ENCODE measurements at regions not wholly inside any gene's neighbourhood (a gene's known extent, or its start where the extent isn't known, plus 50 kb on each side); places are given as distances from the start of the nearest gene placed in this dataset.

DNA sequence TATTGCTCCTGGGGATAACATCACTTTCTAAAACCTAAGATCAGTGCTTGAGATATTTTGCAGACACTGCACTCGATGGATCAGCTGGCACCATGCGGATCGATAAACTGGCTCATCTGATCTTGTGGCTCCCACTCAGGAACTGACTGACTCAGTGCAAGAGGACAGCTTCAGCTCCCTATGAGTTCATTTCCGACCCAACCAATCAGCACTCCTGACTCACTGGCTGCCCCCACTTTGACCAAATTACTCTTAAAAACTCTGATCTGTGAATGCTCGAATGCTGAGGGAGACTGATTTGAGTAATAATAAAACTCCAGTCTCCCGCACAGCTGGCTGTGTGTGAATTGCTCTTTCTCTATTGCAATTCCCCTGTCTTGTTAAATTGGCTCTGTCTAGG, 110.1 kb downstream of the ANAPC4 start:
- DNase-seq (ENCODE audit: low spot score in 2 of 2) = no peak
- Histone ChIP-seq H3K4me1 (no peaks in the 10 kb centered on the region), H3K27ac (no peak overlapping the region), H3K4me3 (no peak overlapping the region), H3K36me3 (no peaks in the 10 kb centered on the region), H3K27me3 (no peaks in the 10 kb centered on the region), H3K9me3 (peaks cover 6 to 7% of the 10 kb centered on the region in 2 donors)
- TF ChIP-seq, protein P1, sequence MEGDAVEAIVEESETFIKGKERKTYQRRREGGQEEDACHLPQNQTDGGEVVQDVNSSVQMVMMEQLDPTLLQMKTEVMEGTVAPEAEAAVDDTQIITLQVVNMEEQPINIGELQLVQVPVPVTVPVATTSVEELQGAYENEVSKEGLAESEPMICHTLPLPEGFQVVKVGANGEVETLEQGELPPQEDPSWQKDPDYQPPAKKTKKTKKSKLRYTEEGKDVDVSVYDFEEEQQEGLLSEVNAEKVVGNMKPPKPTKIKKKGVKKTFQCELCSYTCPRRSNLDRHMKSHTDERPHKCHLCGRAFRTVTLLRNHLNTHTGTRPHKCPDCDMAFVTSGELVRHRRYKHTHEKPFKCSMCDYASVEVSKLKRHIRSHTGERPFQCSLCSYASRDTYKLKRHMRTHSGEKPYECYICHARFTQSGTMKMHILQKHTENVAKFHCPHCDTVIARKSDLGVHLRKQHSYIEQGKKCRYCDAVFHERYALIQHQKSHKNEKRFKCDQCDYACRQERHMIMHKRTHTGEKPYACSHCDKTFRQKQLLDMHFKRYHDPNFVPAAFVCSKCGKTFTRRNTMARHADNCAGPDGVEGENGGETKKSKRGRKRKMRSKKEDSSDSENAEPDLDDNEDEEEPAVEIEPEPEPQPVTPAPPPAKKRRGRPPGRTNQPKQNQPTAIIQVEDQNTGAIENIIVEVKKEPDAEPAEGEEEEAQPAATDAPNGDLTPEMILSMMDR (IDR thresholded peaks at IDR 0.05) = no peak
- intact Hi-C loops (cut with DNase I) = no loop called here

DNA sequence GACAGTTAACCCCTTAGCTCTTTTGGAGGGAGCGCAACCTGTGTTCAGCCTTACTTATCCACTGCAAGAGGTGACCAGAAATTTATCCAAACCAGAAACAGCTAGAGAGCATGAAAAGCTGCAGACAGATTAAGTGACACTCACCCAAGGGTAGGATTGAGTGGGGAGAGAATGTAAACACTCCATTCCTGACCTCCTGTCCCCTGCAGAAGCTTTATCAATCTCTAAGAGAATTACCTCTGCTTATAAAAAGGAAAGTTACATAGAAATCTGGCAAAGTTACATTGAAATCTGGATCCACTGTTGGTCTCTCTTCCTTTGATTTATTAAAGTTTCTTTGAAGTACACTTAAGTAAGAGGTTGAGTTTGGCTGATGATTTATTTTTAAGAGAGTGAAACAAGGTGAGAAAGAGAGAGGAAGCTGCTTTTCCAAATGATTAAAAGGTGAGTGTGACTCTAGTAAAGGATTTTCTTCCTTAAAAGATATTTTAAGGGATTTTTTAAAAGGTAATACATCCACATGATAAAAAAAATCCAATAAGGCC, 112.3 kb downstream of the ANAPC4 start:
- Histone ChIP-seq H3K4me3 (no peak overlapping the region), H3K4me1 (no peaks in the 10 kb centered on the region), H3K27me3 (no peaks in the 10 kb centered on the region), H3K27ac (no peak overlapping the region), H3K36me3 (no peaks in the 10 kb centered on the region), H3K9me3 (peaks cover 6 to 7% of the 10 kb centered on the region in 2 donors)
- intact Hi-C loops (cut with DNase I) = no loop called here
- TF ChIP-seq, protein P1 (IDR thresholded peaks at IDR 0.05) = no peak
- DNase-seq (ENCODE audit: low spot score in 2 of 2) = no peak

DNA sequence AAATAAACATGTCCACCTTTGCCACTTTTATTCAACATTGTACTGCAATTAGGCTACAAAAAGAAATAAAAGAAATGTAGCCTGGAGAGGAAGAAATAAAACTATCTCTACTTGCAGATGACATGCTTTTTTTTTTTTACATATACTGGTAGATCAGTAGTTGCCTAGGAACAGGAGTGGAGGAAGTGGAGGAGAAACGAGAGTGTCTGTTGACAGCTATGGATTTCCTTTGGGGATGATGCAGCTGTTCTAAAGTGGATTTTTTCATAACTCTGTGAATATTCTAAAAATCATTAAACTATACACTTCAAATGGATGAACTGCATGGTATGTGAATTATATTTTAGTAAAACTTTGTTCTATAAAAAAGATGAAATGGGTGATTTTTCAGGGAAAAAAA, 116.4 kb downstream of the ANAPC4 start:
- no peak for DNase-seq (ENCODE audit: low spot score in 2 of 2)
- H3K9me3 ChIP-seq = no peaks in the 10 kb centered on the region
- TF ChIP-seq, protein P1 (IDR thresholded peaks at IDR 0.05) = no peak
- no peaks in the 10 kb centered on the region for H3K36me3 ChIP-seq
- intact Hi-C loops (cut with DNase I) = no loop called here
- no peaks in the 10 kb centered on the region for H3K27me3 ChIP-seq
- H3K27ac ChIP-seq = no peak overlapping the region
- H3K4me1 ChIP-seq = no peaks in the 10 kb centered on the region
- no peak overlapping the region for H3K4me3 ChIP-seq

DNA sequence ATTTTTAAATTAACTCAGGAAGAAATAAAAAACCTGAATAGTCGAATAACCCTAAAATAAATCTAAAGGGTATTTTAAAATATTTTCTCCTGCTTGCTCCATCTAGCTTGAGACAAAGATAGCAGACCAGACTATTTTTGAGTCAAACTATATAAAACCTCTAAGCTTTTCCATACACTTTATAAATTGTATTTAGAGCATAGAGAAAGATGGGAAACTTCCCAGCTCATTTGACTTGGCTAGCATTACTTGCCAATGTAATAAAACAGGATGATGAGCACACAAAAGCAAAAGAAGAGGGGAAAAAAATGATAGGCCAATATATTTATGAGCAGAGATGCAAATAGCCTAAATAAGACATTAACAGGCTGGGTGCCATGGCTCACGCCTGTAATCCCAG, 117.1 kb downstream of the ANAPC4 start:
- H3K27me3 ChIP-seq = no peaks in the 10 kb centered on the region
- H3K4me3 ChIP-seq = no peak overlapping the region
- TF ChIP-seq, protein P1 (IDR thresholded peaks at IDR 0.05) = no peak
- H3K9me3 ChIP-seq = no peaks in the 10 kb centered on the region
- no peaks in the 10 kb centered on the region for H3K36me3 ChIP-seq
- intact Hi-C loops (cut with DNase I) = no loop called here
- no peak for DNase-seq (ENCODE audit: low spot score in 2 of 2)
- no peak overlapping the region for H3K27ac ChIP-seq
- no peaks in the 10 kb centered on the region for H3K4me1 ChIP-seq

DNA sequence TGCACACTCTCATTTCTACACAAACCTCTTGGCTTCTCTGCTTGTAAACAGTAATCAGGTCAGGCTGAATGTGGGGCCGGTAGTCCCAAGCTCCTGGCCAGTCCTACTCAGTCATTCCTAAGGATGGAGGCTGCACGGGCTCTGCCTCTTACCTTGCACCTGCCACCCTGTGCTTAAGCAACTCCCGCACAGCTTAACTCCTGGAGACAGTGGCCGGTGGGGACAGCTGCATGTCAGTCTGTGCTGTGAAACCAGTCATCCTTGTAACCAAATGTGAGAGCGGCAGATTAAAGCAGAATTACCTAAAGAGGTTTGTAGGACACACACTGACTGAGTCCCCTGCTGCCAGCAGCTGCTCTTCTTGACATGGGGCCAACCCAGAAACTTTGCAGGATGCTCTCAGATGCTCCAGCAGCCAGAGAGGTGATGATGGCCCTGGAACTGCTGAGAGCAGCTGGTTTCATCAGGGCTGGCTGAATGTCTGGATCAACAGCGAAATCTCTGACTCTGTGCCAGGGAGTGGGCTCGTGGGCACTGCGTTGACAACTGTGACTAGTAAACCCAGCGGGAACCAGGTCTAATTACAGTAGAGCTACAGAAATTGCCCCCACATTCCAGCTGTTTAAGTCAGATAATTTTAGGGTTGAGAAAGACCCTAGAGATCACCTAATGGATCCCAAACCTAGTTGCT, 123.7 kb downstream of the ANAPC4 start:
- no peak for DNase-seq (ENCODE audit: low spot score in 2 of 2)
- TF ChIP-seq, protein P1 (IDR thresholded peaks at IDR 0.05) = no peak
- no peak overlapping the region for H3K27ac ChIP-seq
- no peaks in the 10 kb centered on the region for H3K36me3 ChIP-seq
- no peak overlapping the region for H3K4me3 ChIP-seq
- no peaks in the 10 kb centered on the region for H3K4me1 ChIP-seq
- no peaks in the 10 kb centered on the region for H3K9me3 ChIP-seq
- no peaks in the 10 kb centered on the region for H3K27me3 ChIP-seq
- intact Hi-C loops (cut with DNase I) = no loop called here
